WTC11 (cell line): ENCODE measurements at regions not wholly inside any gene's neighbourhood (a gene's known extent, or its start where the extent isn't known, plus 50 kb on each side); places are given as distances from the start of the nearest gene placed in this dataset.

ENCODE experiments used
- ATAC-seq: fragments of 200-7000 bp; cut with Tn5 transposase; 2 replicates; pipeline ENCODE4 v1.10.0; 2021; ENCODE audit warnings: mild to moderate bottlenecking, moderate library complexity
- CTCF ChIA-PET: fragments of 300-600 bp; sonication (Branson Sonifier 250); formaldehyde crosslinking; loops from one replicate; lab custom pipeline; 2021; ENCODE audit warnings: antibody characterized with exemption; lab: Charles Lee
- POLR2A ChIA-PET: fragments of 350-600 bp; sonication (Branson Sonifier 250); formaldehyde crosslinking; loops from one replicate; lab custom pipeline; 2021; ENCODE audit warnings: antibody characterized with exemption; lab: Charles Lee
- DNase-seq: peaks from one replicate; pipeline ENCODE4 v3.0.0; 2021; ENCODE audit warnings: low spot score
- H3K27ac Mint-ChIP-seq: 2 replicates; pipeline ENCODE4 v1.8.0; 2021; ENCODE audit warnings: mixed read lengths
- H3K27me3 Mint-ChIP-seq: 2 replicates; pipeline ENCODE4 v1.8.0; 2021; ENCODE audit warnings: low read depth, mild to moderate bottlenecking, moderate library complexity, mixed read lengths
- H3K36me3 Mint-ChIP-seq: 2 replicates; pipeline ENCODE4 v1.8.0; 2021; ENCODE audit warnings: mixed read lengths
- H3K4me1 Mint-ChIP-seq: 2 replicates; pipeline ENCODE4 v1.8.0; 2022; ENCODE audit warnings: mixed read lengths
- H3K4me3 Mint-ChIP-seq: 2 replicates; pipeline ENCODE4 v1.8.0; 2021; ENCODE audit warnings: mild to moderate bottlenecking, moderate library complexity, mixed read lengths
- H3K9me3 Mint-ChIP-seq: 2 replicates; pipeline ENCODE4 v1.8.0; 2021; ENCODE audit warnings: mixed read lengths
- AFF4 ChIP-seq: sonication (generic); formaldehyde crosslinking; IDR thresholded peaks from 2 replicates; pipeline ENCODE4 v1.8.1; 2023; ENCODE audit warnings: mild to moderate bottlenecking, missing genetic modification reagents, borderline replicate concordance
- ATF1 ChIP-seq: sonication (generic); formaldehyde crosslinking; IDR thresholded peaks from 2 replicates; pipeline ENCODE4 v1.8.1; 2023; ENCODE audit warnings: mild to moderate bottlenecking, moderate library complexity, missing genetic modification reagents
- CTCF ChIP-seq: fragments of 200-600 bp; IDR thresholded peaks from 2 replicates; pipeline ENCODE4 v1.8.0; 2022; ENCODE audit warnings: antibody characterized with exemption
- FOXP1 ChIP-seq: sonication (generic); formaldehyde crosslinking; IDR thresholded peaks from 2 replicates; pipeline ENCODE4 v1.8.0; 2022; ENCODE audit warnings: missing genetic modification reagents, mild to moderate bottlenecking, moderate library complexity, borderline replicate concordance
- FOXP4 ChIP-seq: sonication (generic); formaldehyde crosslinking; IDR thresholded peaks from 2 replicates; pipeline ENCODE4 v1.8.0; 2022; ENCODE audit warnings: mild to moderate bottlenecking, missing genetic modification reagents
- GTF2I ChIP-seq: fragments of 250-450 bp; sonication (Bioruptor Pico); conservative IDR thresholded peaks from 2 replicates; pipeline ENCODE4 v1.4.0; 2021; ENCODE audit warnings: mild to moderate bottlenecking
- HMGXB4 ChIP-seq: sonication (generic); formaldehyde crosslinking; IDR thresholded peaks from 2 replicates; pipeline ENCODE4 v1.8.1; 2023; ENCODE audit warnings: mild to moderate bottlenecking, moderate library complexity, missing genetic modification reagents
- JAZF1 ChIP-seq: fragments of 250-450 bp; sonication (Bioruptor Pico); IDR thresholded peaks from 2 replicates; pipeline ENCODE4 v1.9.0; 2021; ENCODE audit warnings: moderate library complexity, mild to moderate bottlenecking, inconsistent platforms
- MXD4 ChIP-seq: fragments of 250-450 bp; sonication (Bioruptor Pico); IDR thresholded peaks from 2 replicates; pipeline ENCODE4 v1.8.0; 2021; ENCODE audit warnings: mild to moderate bottlenecking, moderate library complexity, borderline replicate concordance
- NR2C2 ChIP-seq: sonication (generic); formaldehyde crosslinking; IDR thresholded peaks from 2 replicates; pipeline ENCODE4 v1.8.0; 2022; ENCODE audit warnings: mild to moderate bottlenecking, missing genetic modification reagents
- NR3C1 ChIP-seq: sonication (generic); formaldehyde crosslinking; conservative IDR thresholded peaks from 2 replicates; pipeline ENCODE4 v1.8.1; 2023; ENCODE audit warnings: low read depth, mild to moderate bottlenecking, missing genetic modification reagents
- OVOL2 ChIP-seq: fragments of 250-450 bp; sonication (Bioruptor Pico); IDR thresholded peaks from 2 replicates; pipeline ENCODE4 v1.9.0; 2021; ENCODE audit warnings: mild to moderate bottlenecking, borderline replicate concordance
- PREB ChIP-seq: sonication (generic); formaldehyde crosslinking; IDR thresholded peaks from 2 replicates; pipeline ENCODE4 v1.8.1; 2022; ENCODE audit warnings: mild to moderate bottlenecking, missing genetic modification reagents, moderate library complexity, borderline replicate concordance
- PRRX2 ChIP-seq: fragments of 250-450 bp; sonication (Bioruptor Pico); IDR thresholded peaks from 2 replicates; pipeline ENCODE4 v1.8.0; 2021; ENCODE audit warnings: mild to moderate bottlenecking
- RELA ChIP-seq: sonication (generic); formaldehyde crosslinking; IDR thresholded peaks from 2 replicates; pipeline ENCODE4 v1.8.1; 2022; ENCODE audit warnings: missing genetic modification reagents, mild to moderate bottlenecking, borderline replicate concordance
- RORB ChIP-seq: fragments of 250-450 bp; sonication (Bioruptor Pico); IDR thresholded peaks from 2 replicates; pipeline ENCODE4 v1.9.0; 2021; ENCODE audit warnings: mild to moderate bottlenecking
- SMAD4 ChIP-seq: sonication (generic); formaldehyde crosslinking; IDR thresholded peaks from 2 replicates; pipeline ENCODE4 v1.8.0; 2022; ENCODE audit warnings: mild to moderate bottlenecking, missing genetic modification reagents
- SP1 ChIP-seq: sonication (generic); formaldehyde crosslinking; conservative IDR thresholded peaks from 2 replicates; pipeline ENCODE4 v1.8.1; 2022; ENCODE audit warnings: missing genetic modification reagents
- TP53 ChIP-seq: sonication (generic); formaldehyde crosslinking; IDR thresholded peaks from 2 replicates; pipeline ENCODE4 v1.8.1; 2023; ENCODE audit warnings: mild to moderate bottlenecking, missing genetic modification reagents
- USF1 ChIP-seq: sonication (generic); formaldehyde crosslinking; IDR thresholded peaks from 2 replicates; pipeline ENCODE4 v1.8.0; 2022; ENCODE audit warnings: mild to moderate bottlenecking, missing genetic modification reagents
- ZNF263 ChIP-seq: sonication (generic); formaldehyde crosslinking; IDR thresholded peaks from 2 replicates; pipeline ENCODE4 v1.8.1; 2022; ENCODE audit warnings: low read depth, mild to moderate bottlenecking, moderate library complexity, missing genetic modification reagents
- ZNF281 ChIP-seq: sonication (generic); formaldehyde crosslinking; IDR thresholded peaks from 2 replicates; pipeline ENCODE4 v1.8.0; 2023; ENCODE audit warnings: mild to moderate bottlenecking, missing genetic modification reagents
- ZNF317 ChIP-seq: sonication (generic); formaldehyde crosslinking; IDR thresholded peaks from 2 replicates; pipeline ENCODE4 v1.8.1; 2023; ENCODE audit warnings: low read depth, mild to moderate bottlenecking, moderate library complexity, missing genetic modification reagents, borderline replicate concordance
- ZNF423 ChIP-seq: fragments of 250-450 bp; sonication (Bioruptor Pico); IDR thresholded peaks from 2 replicates; pipeline ENCODE4 v2.1.2; 2022; ENCODE audit warnings: mild to moderate bottlenecking, moderate library complexity

GRCh38 chr9:135262248-135262647 lies 174.8 kb downstream of the OLFM1 start:
- POLR2A ChIA-PET = no interaction called here
- TF ChIP-seq AFF4 (CRISPR knock-in tag) (no peak), PREB (no peak), SMAD4 (CRISPR knock-in tag) (no peak), ZNF281 (no peak), JAZF1 (CRISPR knock-in tag) (no peak), NR2C2 (no peak), NR3C1 (CRISPR knock-in tag) (no peak), FOXP4 (CRISPR knock-in tag) (no peak), HMGXB4 (CRISPR knock-in tag) (no peak), SP1 (no peak), ZNF317 (CRISPR knock-in tag) (no peak), GTF2I (no peak), ZNF263 (CRISPR knock-in tag) (no peak), MXD4 (CRISPR knock-in tag) (no peak), PRRX2 (CRISPR knock-in tag) (no peak)
- TF ChIP-seq, all 79 proteins: peak for 0
- Mint-ChIP-seq H3K4me1 (no peaks in the 10 kb centered on the region), H3K36me3 (no peaks in the 10 kb centered on the region), H3K4me3 (no peak overlapping the region), H3K27ac (no peak overlapping the region), H3K9me3 (no peaks in the 10 kb centered on the region), H3K27me3 (no peaks in the 10 kb centered on the region)
- CTCF ChIA-PET = no interaction called here
- ATAC-seq = no peak
- no peak for DNase-seq

- no peak overlapping the region for H3K27ac Mint-ChIP-seq
- no peak overlapping the region for H3K4me3 Mint-ChIP-seq
- H3K36me3 Mint-ChIP-seq = no peaks in the 10 kb centered on the region
- no peaks in the 10 kb centered on the region for H3K4me1 Mint-ChIP-seq
- no peaks in the 10 kb centered on the region for H3K9me3 Mint-ChIP-seq
- no peak for DNase-seq
- POLR2A ChIA-PET = no interaction called here
- CTCF ChIA-PET = interaction anchor here (2.3 kb wide), 1 partner anchor 18 kb away, joined by 5 read pairs; no protein-coding TSS in a partner anchor
- no peaks in the 10 kb centered on the region for H3K27me3 Mint-ChIP-seq
- ATAC-seq = no peak
- TF ChIP-seq MXD4 (CRISPR knock-in tag) (no peak), CTCF (no peak), USF1 (CRISPR knock-in tag) (no peak), ATF1 (no peak), FOXP1 (CRISPR knock-in tag) (no peak), TP53 (CRISPR knock-in tag) (no peak), RELA (CRISPR knock-in tag) (no peak), ZNF423 (CRISPR knock-in tag) (no peak), RORB (no peak), OVOL2 (CRISPR knock-in tag) (no peak)
Observed at GRCh38 chr9:135263511-135263910, 176.0 kb downstream of the OLFM1 start.
